HUES6 (cell line): ENCODE measurements at regions not wholly inside any gene's neighbourhood (a gene's known extent, or its start where the extent isn't known, plus 50 kb on each side); places are given as distances from the start of the nearest gene placed in this dataset.

Experiments used
- H3K27ac ChIP-seq: 2 replicates; pipeline ENCODE4 v1.7.0; 2013; ENCODE audit warnings: low read depth, mild to moderate bottlenecking, low read length, inconsistent platforms
- H3K27me3 ChIP-seq: 2 replicates; pipeline ENCODE4 v1.6.1; 2013; ENCODE audit warnings: low read length; ENCODE audit not compliant: control insufficient read depth, insufficient read depth
- H3K36me3 ChIP-seq: 2 replicates; pipeline ENCODE4 v1.6.1; 2013; ENCODE audit warnings: low read length; ENCODE audit not compliant: control insufficient read depth, insufficient read depth
- H3K4me1 ChIP-seq: 2 replicates; pipeline ENCODE4 v1.6.1; 2013; ENCODE audit warnings: low read length; ENCODE audit not compliant: control insufficient read depth, insufficient read depth
- H3K4me3 ChIP-seq: 2 replicates; pipeline ENCODE4 v1.5.1; 2013; ENCODE audit warnings: low read depth, low read length
- H3K9ac ChIP-seq: one replicate; pipeline ENCODE4 v1.6.1; 2013; ENCODE audit warnings: mild to moderate bottlenecking, low read length
- H3K9me3 ChIP-seq: 2 replicates; pipeline ENCODE4 v1.6.1; 2013; ENCODE audit warnings: low read depth, low read length; ENCODE audit not compliant: control insufficient read depth, insufficient read depth

- Histone ChIP-seq H3K9ac (no peak overlapping the region), H3K4me3 (no peak overlapping the region), H3K9me3 (peaks cover 5% of the 10 kb centered on the region; the same call in 1 of the 2 replicates), H3K27me3 (no peaks in the 10 kb centered on the region), H3K4me1 (no peaks in the 10 kb centered on the region), H3K27ac (no peak overlapping the region), H3K36me3 (no peaks in the 10 kb centered on the region)
Observed at GRCh38 chr2:83051538-83052170, 1407.4 kb downstream of the SUCLG1 start.

- no peak overlapping the region for H3K9ac ChIP-seq
- H3K4me3 ChIP-seq = no peak overlapping the region
- H3K36me3 ChIP-seq = no peaks in the 10 kb centered on the region
- H3K9me3 ChIP-seq = no peaks in the 10 kb centered on the region; the same call in 1 of the 2 replicates
- H3K4me1 ChIP-seq = no peaks in the 10 kb centered on the region
- H3K27me3 ChIP-seq = no peaks in the 10 kb centered on the region
- no peak overlapping the region for H3K27ac ChIP-seq
Observed at GRCh38 chr2:83042053-83042452, 1417.0 kb downstream of the SUCLG1 start.

GRCh38 chr2:83022631-83023210, 1436.4 kb downstream of the SUCLG1 start:
- no peak overlapping the region for H3K4me3 ChIP-seq
- no peaks in the 10 kb centered on the region for H3K9me3 ChIP-seq
- H3K4me1 ChIP-seq = peaks cover 9% of the 10 kb centered on the region; the same call in 1 of the 2 replicates
- no peak overlapping the region for H3K9ac ChIP-seq
- H3K27ac ChIP-seq = no peak overlapping the region
- no peaks in the 10 kb centered on the region for H3K36me3 ChIP-seq
- H3K27me3 ChIP-seq = no peaks in the 10 kb centered on the region

DNA sequence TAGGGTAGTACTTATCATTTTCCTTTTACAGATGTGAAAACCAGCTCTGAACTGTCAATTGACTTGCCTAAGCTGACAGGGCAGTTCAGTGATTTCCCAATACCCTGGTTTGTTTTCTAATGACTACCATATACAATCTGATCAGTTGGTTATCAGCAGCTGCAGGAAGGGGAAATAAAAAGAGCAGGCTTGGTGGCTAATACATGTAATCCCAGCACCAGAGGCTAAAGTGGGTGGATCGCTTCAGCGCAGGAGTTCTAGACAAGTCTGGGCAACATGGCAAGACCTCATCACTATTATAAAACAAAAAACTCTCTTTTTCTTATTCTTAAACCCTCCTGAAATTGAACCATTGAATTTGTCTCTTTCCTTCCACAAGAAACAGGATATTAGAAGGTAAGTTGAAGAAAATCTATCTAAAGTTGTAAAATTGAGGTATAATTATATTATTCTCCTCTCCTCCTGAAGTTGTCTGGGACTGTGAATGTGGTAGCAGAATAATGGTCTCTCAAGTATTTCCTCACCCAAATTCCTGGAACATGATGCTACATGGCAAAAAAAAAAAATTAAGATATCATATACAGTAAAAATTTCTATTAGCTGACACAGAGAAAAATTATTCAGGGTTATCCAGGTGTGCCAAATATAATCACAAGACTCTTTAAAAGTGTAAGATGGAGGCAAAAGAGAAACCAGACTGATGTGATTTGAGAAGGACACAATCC, 1441.6 kb downstream of the SUCLG1 start:
- H3K4me1 ChIP-seq = peaks cover 4% of the 10 kb centered on the region; the same call in 1 of the 2 replicates
- H3K4me3 ChIP-seq = no peak overlapping the region
- H3K27me3 ChIP-seq = no peaks in the 10 kb centered on the region
- no peak overlapping the region for H3K9ac ChIP-seq
- H3K9me3 ChIP-seq = no peaks in the 10 kb centered on the region
- H3K36me3 ChIP-seq = no peaks in the 10 kb centered on the region
- H3K27ac ChIP-seq = no peak overlapping the region

DNA sequence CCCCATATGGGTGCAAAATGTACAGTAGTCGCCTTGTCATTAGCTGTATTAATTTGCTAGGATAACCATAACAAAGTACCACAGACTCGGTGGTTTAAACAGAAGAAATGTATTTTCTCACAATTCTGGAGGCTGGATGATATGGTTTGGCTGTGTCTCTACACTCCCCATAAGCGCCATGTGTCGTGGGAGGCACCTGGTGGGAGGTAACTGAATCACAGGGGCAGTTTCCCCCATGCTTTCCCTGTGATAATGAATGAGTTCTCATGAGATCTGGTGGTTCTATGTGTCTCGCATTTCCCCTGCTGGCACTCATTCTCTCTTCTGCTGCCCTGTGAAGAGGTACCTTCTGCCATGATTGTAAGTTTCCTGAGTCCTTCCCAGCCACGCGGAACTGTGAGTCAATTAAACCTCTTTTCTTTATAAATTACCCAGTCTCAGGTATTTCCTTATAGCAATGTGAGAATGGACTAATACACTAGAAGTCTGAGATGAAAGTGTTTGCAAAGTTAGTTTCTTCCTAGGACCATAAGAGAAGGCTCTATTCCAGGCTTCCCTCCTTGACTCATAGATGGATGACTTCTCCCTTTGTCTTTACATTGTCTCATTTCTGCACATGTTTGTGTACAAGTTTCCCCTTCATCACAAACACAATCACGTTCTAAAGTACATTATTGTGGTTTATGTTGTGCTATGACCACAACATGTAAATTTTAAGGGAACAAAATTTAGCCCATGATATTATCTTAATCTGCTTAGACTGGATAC, 1442.6 kb downstream of the SUCLG1 start:
- no peaks in the 10 kb centered on the region for H3K36me3 ChIP-seq
- H3K27ac ChIP-seq = no peak overlapping the region
- no peak overlapping the region for H3K4me3 ChIP-seq
- no peaks in the 10 kb centered on the region for H3K4me1 ChIP-seq
- H3K9me3 ChIP-seq = no peaks in the 10 kb centered on the region
- no peaks in the 10 kb centered on the region for H3K27me3 ChIP-seq
- no peak overlapping the region for H3K9ac ChIP-seq

DNA sequence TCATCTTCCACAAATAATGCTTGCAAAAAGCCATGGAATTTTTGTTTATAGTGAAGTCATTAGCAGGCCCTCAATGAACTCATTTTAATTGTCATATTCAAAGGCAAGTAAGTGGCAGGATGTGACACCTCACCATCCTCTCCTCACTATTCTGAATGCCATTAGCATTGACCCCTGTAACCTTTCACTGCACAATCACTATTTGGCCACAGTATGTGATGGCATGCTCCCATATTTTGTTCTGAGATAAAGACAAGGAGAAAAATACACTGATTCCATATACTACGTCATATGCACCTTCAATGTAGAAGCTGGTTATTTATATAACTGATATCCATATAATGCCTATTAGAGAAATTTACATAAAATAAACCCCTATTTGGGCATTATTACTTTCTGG, 1443.2 kb downstream of the SUCLG1 start:
- Histone ChIP-seq H3K27ac (no peak overlapping the region), H3K9me3 (no peaks in the 10 kb centered on the region), H3K27me3 (no peaks in the 10 kb centered on the region), H3K4me1 (no peaks in the 10 kb centered on the region), H3K36me3 (no peaks in the 10 kb centered on the region), H3K9ac (no peak overlapping the region), H3K4me3 (no peak overlapping the region)

GRCh38 chr2:83015035-83015715, 1443.9 kb downstream of the SUCLG1 start:
- Histone ChIP-seq H3K27ac (no peak overlapping the region), H3K27me3 (no peaks in the 10 kb centered on the region), H3K9ac (no peak overlapping the region), H3K36me3 (no peaks in the 10 kb centered on the region), H3K4me1 (no peaks in the 10 kb centered on the region), H3K9me3 (no peaks in the 10 kb centered on the region), H3K4me3 (no peak overlapping the region)

GRCh38 chr2:83014462-83014861, 1444.6 kb downstream of the SUCLG1 start:
- Histone ChIP-seq H3K9ac (no peak overlapping the region), H3K27me3 (no peaks in the 10 kb centered on the region), H3K4me3 (no peak overlapping the region), H3K27ac (no peak overlapping the region), H3K4me1 (no peaks in the 10 kb centered on the region), H3K9me3 (no peaks in the 10 kb centered on the region), H3K36me3 (no peaks in the 10 kb centered on the region)

- no peaks in the 10 kb centered on the region for H3K4me1 ChIP-seq
- H3K36me3 ChIP-seq = no peaks in the 10 kb centered on the region
- no peaks in the 10 kb centered on the region for H3K27me3 ChIP-seq
- no peak overlapping the region for H3K27ac ChIP-seq
- no peak overlapping the region for H3K4me3 ChIP-seq
- H3K9me3 ChIP-seq = no peaks in the 10 kb centered on the region
- H3K9ac ChIP-seq = no peak overlapping the region
Observed at GRCh38 chr2:83006961-83007360, 1452.1 kb downstream of the SUCLG1 start.

- Histone ChIP-seq H3K36me3 (no peaks in the 10 kb centered on the region), H3K9me3 (no peaks in the 10 kb centered on the region), H3K27ac (no peak overlapping the region), H3K4me1 (no peaks in the 10 kb centered on the region), H3K27me3 (no peaks in the 10 kb centered on the region), H3K9ac (no peak overlapping the region), H3K4me3 (no peak overlapping the region)
Observed at GRCh38 chr2:83003555-83003954, 1455.5 kb downstream of the SUCLG1 start.
